ENCODE measurements at regions not wholly inside any gene's neighbourhood (a gene's known extent, or its start where the extent isn't known, plus 50 kb on each side); places are given as distances from the start of the nearest gene placed in this dataset.

GRCh38 chr7:25864943-25865751, 286.9 kb upstream of the NFE2L3 start:
- TF ChIP-seq CTCF (IDR thresholded peaks at IDR 0.05) (no peak), POLR2A (IDR thresholded peaks at IDR 0.05) (no peak)

Measured in Peyer's patch (tissue), 4 donors.